ENCODE measurements at regions not wholly inside any gene's neighbourhood (a gene's known extent, or its start where the extent isn't known, plus 50 kb on each side); places are given as distances from the start of the nearest gene placed in this dataset.

GRCh38 chr2:19806591-19806990 is 95.2 kb downstream of the TTC32 start:
- TF ChIP-seq CTCF (IDR thresholded peaks at IDR 0.05) (no peak), POLR2A (IDR thresholded peaks at IDR 0.05) (no peak)

Measured in esophagus squamous epithelium (tissue), 4 donors.